ENCODE measurements at regions not wholly inside any gene's neighbourhood (a gene's known extent, or its start where the extent isn't known, plus 50 kb on each side); places are given as distances from the start of the nearest gene placed in this dataset.

GRCh38 chr5:88553986-88554385 is 285.3 kb upstream of the TMEM161B start:
- H3K9ac ChIP-seq (ENCODE audit: insufficient read depth, low read depth, low read length): no peak overlapping the region
- in situ Hi-C loops (cut with HindIII; ENCODE audit: extremely low pct_ligation_motif_present, low pct_unique_long_range_greater_than_20kb): no loop called here
- H3K36me3 ChIP-seq (replicated peaks in 1 of 2; ENCODE audit: control insufficient read depth in 1 of 2, insufficient read depth in 2 of 2, low read length in 2 of 2): no peaks in the 10 kb centered on the region
- H3K4me1 ChIP-seq (ENCODE audit: insufficient read depth, low read length): no peaks in the 10 kb centered on the region
- H3K79me2 ChIP-seq (ENCODE audit: insufficient read depth, low read length): no peaks in the 10 kb centered on the region
- CTCF ChIA-PET (ENCODE audit: low intra/inter-chr PET ratio, low total read pairs): no interaction called here
- H4K20me1 ChIP-seq (ENCODE audit: insufficient read depth, low read length): no peaks in the 10 kb centered on the region
- intact Hi-C loops (cut with micrococcal nuclease; ENCODE audit: unreplicated experiment): no loop called here
- ATAC-seq (no peak), DNase-seq (ENCODE audit: low spot score) (no peak), FAIRE-seq (no peak)
- no peak overlapping the region for H3K4me3 ChIP-seq (replicated peaks in 1 of 3; ENCODE audit: insufficient read depth in 1 of 3, low read depth in 2 of 3, low read length in 3 of 3)
- H2AFZ ChIP-seq (ENCODE audit: low read length): no peak overlapping the region
- H3K27me3 ChIP-seq (ENCODE audit: control insufficient read depth in 1 of 2, insufficient read depth in 2 of 2, low read length in 2 of 2): no peaks in the 10 kb centered on the region
- no peaks in the 10 kb centered on the region for H3K9me3 ChIP-seq (ENCODE audit: low read length)
- POLR2A ChIA-PET: no interaction called here
- H3K27ac ChIP-seq (ENCODE audit: extremely low read length, insufficient read depth, low read length): no peak overlapping the region
- BruUV-seq (replicated peaks): no TSS peak
- no peak overlapping the region for H3K4me2 ChIP-seq (ENCODE audit: low read depth, low read length)
- TF ChIP-seq ZNF891 (CRISPR knock-in tag; IDR thresholded peaks at IDR 0.05): no peak
- no peak for TF ChIP-seq TOPORS (CRISPR knock-in tag; IDR thresholded peaks at IDR 0.05)
- no peak for TF ChIP-seq ZFX (CRISPR knock-in tag; IDR thresholded peaks at IDR 0.05; ENCODE audit: low read depth)
- no peak for TF ChIP-seq SRSF4 (IDR thresholded peaks at IDR 0.05; ENCODE audit: low read depth, low read length, poor library complexity, severe bottlenecking)
- TF ChIP-seq, protein P1, sequence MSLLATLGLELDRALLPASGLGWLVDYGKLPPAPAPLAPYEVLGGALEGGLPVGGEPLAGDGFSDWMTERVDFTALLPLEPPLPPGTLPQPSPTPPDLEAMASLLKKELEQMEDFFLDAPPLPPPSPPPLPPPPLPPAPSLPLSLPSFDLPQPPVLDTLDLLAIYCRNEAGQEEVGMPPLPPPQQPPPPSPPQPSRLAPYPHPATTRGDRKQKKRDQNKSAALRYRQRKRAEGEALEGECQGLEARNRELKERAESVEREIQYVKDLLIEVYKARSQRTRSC (CRISPR knock-in tag; IDR thresholded peaks at IDR 0.05; ENCODE audit: low read depth): no peak
- TF ChIP-seq ARHGAP35 (CRISPR knock-in tag; IDR thresholded peaks at IDR 0.05; ENCODE audit: borderline replicate concordance): no peak
- no peak for TF ChIP-seq ZNF589 (CRISPR knock-in tag; conservative IDR thresholded peaks at IDR 0.05)
- TF ChIP-seq, protein P2, sequence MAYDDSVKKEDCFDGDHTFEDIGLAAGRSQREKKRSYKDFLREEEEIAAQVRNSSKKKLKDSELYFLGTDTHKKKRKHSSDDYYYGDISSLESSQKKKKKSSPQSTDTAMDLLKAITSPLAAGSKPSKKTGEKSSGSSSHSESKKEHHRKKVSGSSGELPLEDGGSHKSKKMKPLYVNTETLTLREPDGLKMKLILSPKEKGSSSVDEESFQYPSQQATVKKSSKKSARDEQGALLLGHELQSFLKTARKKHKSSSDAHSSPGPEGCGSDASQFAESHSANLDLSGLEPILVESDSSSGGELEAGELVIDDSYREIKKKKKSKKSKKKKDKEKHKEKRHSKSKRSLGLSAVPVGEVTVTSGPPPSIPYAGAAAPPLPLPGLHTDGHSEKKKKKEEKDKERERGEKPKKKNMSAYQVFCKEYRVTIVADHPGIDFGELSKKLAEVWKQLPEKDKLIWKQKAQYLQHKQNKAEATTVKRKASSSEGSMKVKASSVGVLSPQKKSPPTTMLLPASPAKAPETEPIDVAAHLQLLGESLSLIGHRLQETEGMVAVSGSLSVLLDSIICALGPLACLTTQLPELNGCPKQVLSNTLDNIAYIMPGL (CRISPR knock-in tag; IDR thresholded peaks at IDR 0.05; ENCODE audit: borderline replicate concordance in 1 of 2, low read depth in 1 of 2): no peak
- TF ChIP-seq ISL2 (CRISPR knock-in tag; IDR thresholded peaks at IDR 0.05): no peak
- TF ChIP-seq ZNF784 (CRISPR knock-in tag; IDR thresholded peaks at IDR 0.05; ENCODE audit: borderline replicate concordance): no peak
- no peak for TF ChIP-seq HMGXB3 (CRISPR knock-in tag; IDR thresholded peaks at IDR 0.05; ENCODE audit: borderline replicate concordance)
- TF ChIP-seq, protein P3, sequence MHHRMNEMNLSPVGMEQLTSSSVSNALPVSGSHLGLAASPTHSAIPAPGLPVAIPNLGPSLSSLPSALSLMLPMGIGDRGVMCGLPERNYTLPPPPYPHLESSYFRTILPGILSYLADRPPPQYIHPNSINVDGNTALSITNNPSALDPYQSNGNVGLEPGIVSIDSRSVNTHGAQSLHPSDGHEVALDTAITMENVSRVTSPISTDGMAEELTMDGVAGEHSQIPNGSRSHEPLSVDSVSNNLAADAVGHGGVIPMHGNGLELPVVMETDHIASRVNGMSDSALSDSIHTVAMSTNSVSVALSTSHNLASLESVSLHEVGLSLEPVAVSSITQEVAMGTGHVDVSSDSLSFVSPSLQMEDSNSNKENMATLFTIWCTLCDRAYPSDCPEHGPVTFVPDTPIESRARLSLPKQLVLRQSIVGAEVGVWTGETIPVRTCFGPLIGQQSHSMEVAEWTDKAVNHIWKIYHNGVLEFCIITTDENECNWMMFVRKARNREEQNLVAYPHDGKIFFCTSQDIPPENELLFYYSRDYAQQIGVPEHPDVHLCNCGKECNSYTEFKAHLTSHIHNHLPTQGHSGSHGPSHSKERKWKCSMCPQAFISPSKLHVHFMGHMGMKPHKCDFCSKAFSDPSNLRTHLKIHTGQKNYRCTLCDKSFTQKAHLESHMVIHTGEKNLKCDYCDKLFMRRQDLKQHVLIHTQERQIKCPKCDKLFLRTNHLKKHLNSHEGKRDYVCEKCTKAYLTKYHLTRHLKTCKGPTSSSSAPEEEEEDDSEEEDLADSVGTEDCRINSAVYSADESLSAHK (CRISPR knock-in tag; IDR thresholded peaks at IDR 0.05; ENCODE audit: borderline replicate concordance): no peak
